ENCODE measurements at regions not wholly inside any gene's neighbourhood (a gene's known extent, or its start where the extent isn't known, plus 50 kb on each side); places are given as distances from the start of the nearest gene placed in this dataset.

DNA sequence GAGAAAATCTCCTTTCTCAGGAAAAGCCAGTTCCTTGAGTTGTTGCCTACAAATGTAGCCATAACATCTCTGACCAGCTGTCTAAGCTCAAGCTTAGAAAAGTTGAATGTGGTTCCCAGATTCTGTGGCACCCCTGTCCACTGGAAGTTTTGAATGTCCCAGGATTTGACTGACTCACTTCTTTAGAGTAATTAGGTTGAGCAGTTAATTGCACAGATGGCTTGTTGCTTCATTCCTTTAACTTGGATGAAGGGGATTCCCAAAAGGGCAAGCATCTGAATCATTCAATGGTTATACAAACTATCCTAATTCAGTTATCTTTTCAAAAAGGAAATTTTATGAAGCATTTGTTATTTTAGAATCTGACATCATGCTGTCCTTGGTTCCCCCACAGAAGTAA lies 374.7 kb downstream of the LNPK start:
- H3K27me3 ChIP-seq (ENCODE audit: control insufficient read depth, insufficient read depth, low read length, poor library complexity, severe bottlenecking) = peaks cover 29% of the 10 kb centered on the region
- no peaks in the 10 kb centered on the region for H3K36me3 ChIP-seq (ENCODE audit: control insufficient read depth, insufficient read depth, low read length)
- no peak overlapping the region for H3K4me3 ChIP-seq (ENCODE audit: insufficient read depth, low read depth, low read length)
- H3K9me3 ChIP-seq (ENCODE audit: control insufficient read depth, low read length) = no peaks in the 10 kb centered on the region
- peaks cover 3% of the 10 kb centered on the region for H3K4me1 ChIP-seq (ENCODE audit: control insufficient read depth, insufficient read depth, low read length)
- no peak overlapping the region for H3K27ac ChIP-seq (ENCODE audit: insufficient read depth, low read depth, low read length, poor library complexity, severe bottlenecking)

DNA sequence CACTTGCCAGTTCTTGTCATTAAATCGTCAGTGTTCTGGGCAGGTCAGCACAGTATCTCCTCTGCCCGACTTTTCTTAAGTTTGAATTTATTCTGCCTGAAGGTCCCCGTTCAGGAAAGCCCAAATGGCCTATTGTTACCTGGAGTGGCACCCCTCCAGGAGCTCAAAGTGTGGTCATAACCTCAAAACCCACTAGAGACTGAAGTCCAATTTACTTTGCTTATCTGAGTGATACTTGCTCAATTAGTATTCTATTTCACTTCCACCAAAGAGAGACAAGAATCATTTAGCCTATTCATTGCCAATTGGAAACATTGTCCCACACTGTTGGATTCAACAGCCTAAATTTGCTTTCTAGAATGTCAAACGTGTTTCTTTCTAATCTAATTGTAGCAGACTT lies 375.3 kb downstream of the LNPK start:
- Histone ChIP-seq H3K36me3 (ENCODE audit: control insufficient read depth, insufficient read depth, low read length) (no peaks in the 10 kb centered on the region), H3K27ac (ENCODE audit: insufficient read depth, low read depth, low read length, poor library complexity, severe bottlenecking) (no peak overlapping the region)
- WGBS, 2 experiments = 86 to 88% methylated on average over 4 of the region's 4 CpGs

DNA sequence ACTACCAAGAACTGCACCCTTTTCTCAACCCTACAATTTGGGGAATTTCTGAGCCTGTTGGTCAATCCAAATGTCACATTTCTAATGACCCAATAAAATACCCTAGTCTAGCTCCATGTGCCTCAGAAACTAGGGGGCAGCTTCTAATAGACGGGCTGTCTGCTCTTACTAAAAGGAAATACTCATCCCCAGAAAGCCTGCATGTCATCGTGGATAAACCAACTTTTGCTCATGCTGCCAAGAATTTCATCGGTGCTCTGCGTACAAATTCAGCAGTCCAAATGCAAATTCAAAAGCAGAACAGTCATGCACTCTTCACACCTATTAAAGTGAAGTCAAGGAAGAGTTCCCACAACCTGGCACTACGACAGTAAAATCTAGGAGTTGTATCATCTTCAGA lies 377.3 kb downstream of the LNPK start:
- no peaks in the 10 kb centered on the region for H3K9me3 ChIP-seq (ENCODE audit: control insufficient read depth, low read length)
- H3K36me3 ChIP-seq (ENCODE audit: control insufficient read depth, insufficient read depth, low read length) = no peaks in the 10 kb centered on the region
- WGBS, 2 experiments = 88 to 97% methylated on average over 4 to 5 of the region's 5 CpGs
- peaks cover 3% of the 10 kb centered on the region for H3K4me1 ChIP-seq (ENCODE audit: control insufficient read depth, insufficient read depth, low read length)
- H3K4me3 ChIP-seq (ENCODE audit: insufficient read depth, low read depth, low read length) = no peak overlapping the region
- no peak overlapping the region for H3K27ac ChIP-seq (ENCODE audit: insufficient read depth, low read depth, low read length, poor library complexity, severe bottlenecking)
- H3K27me3 ChIP-seq (ENCODE audit: control insufficient read depth, insufficient read depth, low read length, poor library complexity, severe bottlenecking) = peaks cover 30% of the 10 kb centered on the region

More for the DNA sequence above, 375.3 kb downstream of the LNPK start:
- H3K4me1 ChIP-seq (ENCODE audit: control insufficient read depth, insufficient read depth, low read length) = peaks cover 3% of the 10 kb centered on the region
- no peak overlapping the region for H3K4me3 ChIP-seq (ENCODE audit: insufficient read depth, low read depth, low read length)
- no peaks in the 10 kb centered on the region for H3K9me3 ChIP-seq (ENCODE audit: control insufficient read depth, low read length)
- peaks cover 30% of the 10 kb centered on the region for H3K27me3 ChIP-seq (ENCODE audit: control insufficient read depth, insufficient read depth, low read length, poor library complexity, severe bottlenecking)

DNA sequence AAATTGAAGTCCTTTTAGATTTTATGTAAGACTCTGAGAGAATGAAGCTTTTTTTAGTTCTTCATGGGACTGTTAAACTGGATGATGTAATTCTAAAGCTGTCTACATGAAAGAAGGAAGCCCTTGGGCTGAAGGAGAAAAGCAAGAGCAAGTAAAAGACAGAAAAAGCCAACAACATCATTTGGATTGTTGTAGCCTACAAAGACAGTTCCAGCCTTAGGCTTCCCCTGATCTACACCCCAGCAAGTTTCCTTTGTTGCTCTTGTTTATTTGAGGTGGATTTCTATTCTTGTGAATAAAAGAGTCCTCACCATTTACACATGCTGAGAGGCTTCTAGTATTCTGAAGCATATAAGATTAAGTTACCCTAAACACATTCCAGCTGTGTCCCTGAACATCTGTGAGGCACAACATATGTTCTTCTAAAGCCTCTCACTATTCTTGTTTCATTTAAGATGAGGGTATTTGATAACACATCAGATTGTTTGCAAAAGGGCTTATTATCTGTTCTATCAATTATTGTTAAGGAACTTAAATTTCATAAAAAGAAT lies 377.8 kb downstream of the LNPK start:
- Histone ChIP-seq H3K27ac (ENCODE audit: insufficient read depth, low read depth, low read length, poor library complexity, severe bottlenecking) (no peak overlapping the region), H3K36me3 (ENCODE audit: control insufficient read depth, insufficient read depth, low read length) (no peaks in the 10 kb centered on the region), H3K4me1 (ENCODE audit: control insufficient read depth, insufficient read depth, low read length) (peaks cover 3% of the 10 kb centered on the region), H3K27me3 (ENCODE audit: control insufficient read depth, insufficient read depth, low read length, poor library complexity, severe bottlenecking) (peaks cover 30% of the 10 kb centered on the region), H3K9me3 (ENCODE audit: control insufficient read depth, low read length) (no peaks in the 10 kb centered on the region), H3K4me3 (ENCODE audit: insufficient read depth, low read depth, low read length) (no peak overlapping the region)

DNA sequence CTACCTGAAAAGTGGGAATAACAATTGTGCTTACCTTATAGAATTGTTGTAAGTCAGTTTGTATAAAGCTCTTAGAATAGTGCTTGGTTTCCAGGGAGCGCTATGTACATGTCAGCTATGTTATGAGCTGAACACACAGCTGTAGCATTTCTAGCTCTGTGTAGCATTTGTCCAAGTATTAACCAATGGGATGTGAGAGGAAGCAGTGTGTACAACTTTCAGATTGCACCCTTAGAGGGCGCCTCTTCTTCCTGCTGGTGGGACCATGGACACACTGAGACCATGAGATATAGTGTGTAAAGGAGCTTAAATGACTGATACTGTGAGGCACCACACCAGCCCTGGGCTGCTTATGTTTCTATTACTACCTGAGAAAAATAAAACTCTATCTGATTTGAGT lies 380.2 kb downstream of the LNPK start:
- H3K36me3 ChIP-seq (ENCODE audit: control insufficient read depth, insufficient read depth, low read length) = no peaks in the 10 kb centered on the region

DNA sequence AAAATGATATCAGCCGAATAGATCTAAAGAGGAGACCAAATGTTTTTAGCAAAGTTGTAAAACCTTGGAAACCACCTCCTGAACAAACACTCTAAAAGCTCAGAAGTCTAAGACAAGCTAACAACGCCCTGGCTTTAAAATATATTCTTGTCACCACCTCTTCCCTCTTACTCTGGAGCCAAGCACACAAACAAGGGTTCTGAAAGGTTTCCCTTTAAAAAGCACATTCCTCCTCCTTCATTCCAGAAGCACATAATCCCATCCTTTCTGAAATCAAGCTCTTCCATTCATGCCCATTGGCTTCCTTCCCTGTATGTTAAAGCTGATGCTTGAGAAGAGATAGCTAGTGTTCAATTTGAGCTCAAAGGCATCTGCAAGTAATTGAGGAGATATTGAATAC lies 382.0 kb downstream of the LNPK start:
- Histone ChIP-seq H3K9me3 (ENCODE audit: control insufficient read depth, low read length) (no peaks in the 10 kb centered on the region), H3K27me3 (ENCODE audit: control insufficient read depth, insufficient read depth, low read length, poor library complexity, severe bottlenecking) (peaks cover 11% of the 10 kb centered on the region), H3K36me3 (ENCODE audit: control insufficient read depth, insufficient read depth, low read length) (no peaks in the 10 kb centered on the region), H3K27ac (ENCODE audit: insufficient read depth, low read depth, low read length, poor library complexity, severe bottlenecking) (no peak overlapping the region), H3K4me3 (ENCODE audit: insufficient read depth, low read depth, low read length) (no peak overlapping the region), H3K4me1 (ENCODE audit: control insufficient read depth, insufficient read depth, low read length) (peaks cover 3% of the 10 kb centered on the region)
- WGBS, 2 experiments = 84 to 90% methylated on average over 2 of the region's 2 CpGs

More for the DNA sequence above, 380.2 kb downstream of the LNPK start:
- H3K4me1 ChIP-seq (ENCODE audit: control insufficient read depth, insufficient read depth, low read length) = peaks cover 3% of the 10 kb centered on the region
- no peak overlapping the region for H3K27ac ChIP-seq (ENCODE audit: insufficient read depth, low read depth, low read length, poor library complexity, severe bottlenecking)
- no peak overlapping the region for H3K4me3 ChIP-seq (ENCODE audit: insufficient read depth, low read depth, low read length)
- peaks cover 21% of the 10 kb centered on the region for H3K27me3 ChIP-seq (ENCODE audit: control insufficient read depth, insufficient read depth, low read length, poor library complexity, severe bottlenecking)
- H3K9me3 ChIP-seq (ENCODE audit: control insufficient read depth, low read length) = no peaks in the 10 kb centered on the region
- WGBS, 2 experiments = 93% methylated on average over 2 of the region's 2 CpGs

DNA sequence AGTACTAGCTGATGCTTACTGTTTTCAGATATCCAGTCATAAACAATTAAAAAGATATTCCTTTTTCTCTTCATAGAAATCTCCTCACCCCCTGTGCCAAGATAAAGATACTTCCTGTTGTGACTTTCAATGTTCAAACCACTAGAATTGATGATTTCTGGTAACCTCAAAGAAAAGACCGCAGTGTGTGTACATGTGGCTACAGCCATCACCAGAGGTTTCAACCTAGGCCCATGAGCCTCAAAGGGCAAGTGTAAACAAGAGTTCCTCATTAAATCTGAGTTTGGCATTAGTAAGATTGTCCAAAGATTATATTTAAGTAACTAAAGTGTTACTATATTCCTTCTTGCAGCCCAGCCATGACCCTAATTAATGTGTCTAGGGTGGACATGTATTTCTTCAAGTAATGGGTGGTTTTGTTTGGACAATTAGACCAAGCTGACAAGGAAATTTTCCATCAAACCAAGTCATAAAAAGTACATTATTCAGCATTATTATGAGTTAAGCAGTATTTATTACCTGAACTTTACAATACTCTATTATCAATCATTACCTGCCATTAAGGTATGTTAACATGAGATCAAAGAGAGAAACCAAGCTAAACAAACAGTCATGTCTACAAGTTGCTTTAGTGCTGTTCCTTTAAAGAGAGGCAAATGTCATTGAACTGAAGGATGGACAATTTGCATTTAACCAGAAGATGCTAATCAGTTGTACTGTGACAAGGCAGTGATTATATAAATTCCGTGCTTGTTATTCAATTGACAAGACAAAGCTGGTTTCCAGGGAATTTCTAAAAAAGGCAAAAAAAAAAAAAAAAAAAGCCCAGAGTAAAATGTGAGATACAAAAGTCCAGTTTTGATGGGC lies 382.7 kb downstream of the LNPK start:
- Histone ChIP-seq H3K36me3 (ENCODE audit: control insufficient read depth, insufficient read depth, low read length) (no peaks in the 10 kb centered on the region), H3K27me3 (ENCODE audit: control insufficient read depth, insufficient read depth, low read length, poor library complexity, severe bottlenecking) (peaks cover 5% of the 10 kb centered on the region), H3K4me3 (ENCODE audit: insufficient read depth, low read depth, low read length) (no peak overlapping the region), H3K9me3 (ENCODE audit: control insufficient read depth, low read length) (no peaks in the 10 kb centered on the region), H3K27ac (ENCODE audit: insufficient read depth, low read depth, low read length, poor library complexity, severe bottlenecking) (no peak overlapping the region), H3K4me1 (ENCODE audit: control insufficient read depth, insufficient read depth, low read length) (peaks cover 3% of the 10 kb centered on the region)
- WGBS, 2 experiments = 87 to 95% methylated on average over 2 of the region's 2 CpGs

DNA sequence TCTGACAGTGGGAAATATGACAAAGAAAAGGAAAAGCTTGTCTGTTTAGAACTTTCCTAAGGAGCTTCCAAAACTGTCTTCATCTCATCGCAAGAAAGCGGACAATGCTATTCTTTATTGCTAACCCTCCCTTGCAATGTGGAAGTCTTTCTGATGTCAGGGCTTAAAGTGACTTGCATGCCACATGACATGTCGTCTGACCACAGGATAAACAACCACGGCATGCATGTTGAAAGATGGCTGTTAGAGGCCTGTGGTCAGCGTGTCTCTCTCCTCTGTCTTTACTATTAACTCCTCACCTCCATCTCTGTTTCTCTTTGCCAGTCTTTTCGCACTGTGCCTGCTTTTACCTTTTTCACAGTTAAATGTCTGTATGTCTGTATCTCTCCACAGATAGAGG lies 389.8 kb downstream of the LNPK start:
- Histone ChIP-seq H3K4me1 (ENCODE audit: control insufficient read depth, insufficient read depth, low read length) (no peaks in the 10 kb centered on the region), H3K9me3 (ENCODE audit: control insufficient read depth, low read length) (no peaks in the 10 kb centered on the region), H3K27ac (ENCODE audit: insufficient read depth, low read depth, low read length, poor library complexity, severe bottlenecking) (no peak overlapping the region), H3K4me3 (ENCODE audit: insufficient read depth, low read depth, low read length) (no peak overlapping the region), H3K27me3 (ENCODE audit: control insufficient read depth, insufficient read depth, low read length, poor library complexity, severe bottlenecking) (no peaks in the 10 kb centered on the region), H3K36me3 (ENCODE audit: control insufficient read depth, insufficient read depth, low read length) (no peaks in the 10 kb centered on the region)
- WGBS, 2 experiments = 97% methylated on average over 6 of the region's 6 CpGs

DNA sequence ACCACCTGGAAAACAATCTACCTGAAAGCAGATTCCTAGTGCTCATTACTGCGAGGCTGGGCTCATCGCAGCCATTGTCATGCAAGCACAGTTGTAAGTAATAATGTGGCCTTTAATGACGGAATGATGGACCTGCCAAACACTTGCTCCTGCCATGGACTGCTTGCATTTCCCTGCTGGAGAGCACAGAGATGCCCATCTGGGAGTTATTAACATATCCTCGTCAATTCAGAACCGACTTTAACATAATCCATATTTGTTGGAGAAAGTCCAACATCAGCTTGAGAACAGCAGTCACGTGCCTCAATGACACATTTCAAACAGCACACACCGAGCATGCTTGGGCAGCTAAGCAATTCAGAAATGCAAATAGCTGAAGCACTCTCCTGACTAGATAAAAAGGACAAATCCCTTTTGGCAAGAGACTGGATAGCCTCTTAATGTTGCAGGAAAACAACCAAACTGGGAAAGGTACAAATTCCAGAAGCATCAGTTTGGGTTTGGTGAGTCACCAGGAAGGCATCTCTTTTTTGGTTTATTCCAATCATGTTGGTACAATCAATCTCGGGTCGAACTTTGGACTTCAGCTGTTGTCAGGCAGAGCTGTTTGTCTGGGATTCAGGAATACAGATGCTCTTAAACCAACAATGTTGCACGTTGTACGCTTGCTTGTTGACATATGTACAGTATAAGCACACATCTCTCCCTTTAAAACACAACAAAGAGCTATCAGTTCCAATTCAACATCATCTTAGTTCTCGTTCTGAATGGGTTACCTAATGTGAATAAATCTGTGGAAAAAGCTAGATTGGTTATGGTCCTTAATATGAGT lies 395.8 kb downstream of the LNPK start:
- Histone ChIP-seq H3K4me3 (ENCODE audit: insufficient read depth, low read depth, low read length) (no peak overlapping the region), H3K9me3 (ENCODE audit: control insufficient read depth, low read length) (no peaks in the 10 kb centered on the region), H3K27ac (ENCODE audit: insufficient read depth, low read depth, low read length, poor library complexity, severe bottlenecking) (no peak overlapping the region), H3K4me1 (ENCODE audit: control insufficient read depth, insufficient read depth, low read length) (peaks cover 2% of the 10 kb centered on the region), H3K36me3 (ENCODE audit: control insufficient read depth, insufficient read depth, low read length) (no peaks in the 10 kb centered on the region), H3K27me3 (ENCODE audit: control insufficient read depth, insufficient read depth, low read length, poor library complexity, severe bottlenecking) (no peaks in the 10 kb centered on the region)
- 73 to 77% methylated on average over 11 of the region's 12 CpGs for WGBS, 2 experiments

DNA sequence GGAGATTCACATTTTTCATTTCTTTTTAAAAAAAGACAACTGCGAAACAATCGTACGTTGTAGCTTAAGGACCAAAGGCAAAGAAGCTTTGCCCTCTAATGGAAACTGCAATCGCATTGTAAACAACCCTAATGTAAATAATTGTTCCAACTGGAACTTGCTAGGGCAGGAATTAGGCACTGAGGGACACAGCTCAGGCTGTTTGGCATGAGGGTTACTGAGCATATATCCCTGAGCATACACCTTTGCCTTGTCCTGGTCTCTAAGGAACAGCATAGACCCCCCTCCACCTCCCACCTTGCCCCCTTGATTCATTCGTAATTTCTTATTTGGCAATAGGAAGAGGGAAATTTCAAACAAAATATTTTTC lies 396.4 kb downstream of the LNPK start:
- Histone ChIP-seq H3K27me3 (ENCODE audit: control insufficient read depth, insufficient read depth, low read length, poor library complexity, severe bottlenecking) (no peaks in the 10 kb centered on the region), H3K4me3 (ENCODE audit: insufficient read depth, low read depth, low read length) (no peak overlapping the region), H3K27ac (ENCODE audit: insufficient read depth, low read depth, low read length, poor library complexity, severe bottlenecking) (no peak overlapping the region), H3K36me3 (ENCODE audit: control insufficient read depth, insufficient read depth, low read length) (no peaks in the 10 kb centered on the region), H3K9me3 (ENCODE audit: control insufficient read depth, low read length) (no peaks in the 10 kb centered on the region), H3K4me1 (ENCODE audit: control insufficient read depth, insufficient read depth, low read length) (peaks cover 7% of the 10 kb centered on the region)
- WGBS, 2 experiments = 71 to 74% methylated on average over 5 of the region's 5 CpGs
